HG03520 (cell line): ENCODE measurements at regions not wholly inside any gene's neighbourhood (a gene's known extent, or its start where the extent isn't known, plus 50 kb on each side); places are given as distances from the start of the nearest gene placed in this dataset.
A peak's percentile ranks its signal among the peaks of the same experiment; 100 is the strongest.

Experiments used
- ATAC-seq: cut with Tn5 transposase; IDR thresholded peaks from one replicate; pipeline ENCODE4 v1.9.1; 2021; ENCODE audit warnings: mild to moderate bottlenecking, moderate library complexity; ENCODE audit not compliant: unreplicated experiment

- no peak for ATAC-seq
Measured at GRCh38 chr4:4695497-4695896, 153.6 kb upstream of the STX18 start.

GRCh38 chr4:4694827-4695226 lies 153.0 kb upstream of the STX18 start:
- no peak for ATAC-seq

GRCh38 chr4:4694296-4694772 lies 152.5 kb upstream of the STX18 start:
- no peak for ATAC-seq

- no peak for ATAC-seq
Measured at GRCh38 chr4:4693755-4694295, 152.0 kb upstream of the STX18 start.

- ATAC-seq: no peak
Measured at GRCh38 chr4:4693258-4693657, 151.4 kb upstream of the STX18 start.

- no peak for ATAC-seq
Measured at GRCh38 chr4:4690854-4691253, 149.0 kb upstream of the STX18 start.

- ATAC-seq: peak; percentile 80
Measured at GRCh38 chr4:4689694-4690440, 148.0 kb upstream of the STX18 start.

- ATAC-seq: no peak
Measured at GRCh38 chr4:4687935-4688727, 146.3 kb upstream of the STX18 start.

- no peak for ATAC-seq
Measured at GRCh38 chr4:4687100-4687499, 145.3 kb upstream of the STX18 start.

- no peak for ATAC-seq
Measured at GRCh38 chr4:4685810-4686795, 144.3 kb upstream of the STX18 start.

GRCh38 chr4:4681653-4682052 lies 139.8 kb upstream of the STX18 start:
- ATAC-seq: no peak

- ATAC-seq: no peak
Measured at GRCh38 chr4:4680758-4681157, 138.9 kb upstream of the STX18 start.

GRCh38 chr4:4680243-4680642 lies 138.4 kb upstream of the STX18 start:
- no peak for ATAC-seq

GRCh38 chr4:4677556-4678522 lies 136.0 kb upstream of the STX18 start:
- no peak for ATAC-seq

- ATAC-seq: no peak
Measured at GRCh38 chr4:4675641-4676040, 133.8 kb upstream of the STX18 start.

GRCh38 chr4:4675051-4675581 lies 133.3 kb upstream of the STX18 start:
- ATAC-seq: no peak

GRCh38 chr4:4673070-4673469 lies 131.2 kb upstream of the STX18 start:
- ATAC-seq: no peak

GRCh38 chr4:4672402-4672801 lies 130.6 kb upstream of the STX18 start:
- ATAC-seq: no peak

- no peak for ATAC-seq
Measured at GRCh38 chr4:4671774-4672349, 130.0 kb upstream of the STX18 start.
